ENCODE measurements at regions not wholly inside any gene's neighbourhood (a gene's known extent, or its start where the extent isn't known, plus 50 kb on each side); places are given as distances from the start of the nearest gene placed in this dataset.

DNA sequence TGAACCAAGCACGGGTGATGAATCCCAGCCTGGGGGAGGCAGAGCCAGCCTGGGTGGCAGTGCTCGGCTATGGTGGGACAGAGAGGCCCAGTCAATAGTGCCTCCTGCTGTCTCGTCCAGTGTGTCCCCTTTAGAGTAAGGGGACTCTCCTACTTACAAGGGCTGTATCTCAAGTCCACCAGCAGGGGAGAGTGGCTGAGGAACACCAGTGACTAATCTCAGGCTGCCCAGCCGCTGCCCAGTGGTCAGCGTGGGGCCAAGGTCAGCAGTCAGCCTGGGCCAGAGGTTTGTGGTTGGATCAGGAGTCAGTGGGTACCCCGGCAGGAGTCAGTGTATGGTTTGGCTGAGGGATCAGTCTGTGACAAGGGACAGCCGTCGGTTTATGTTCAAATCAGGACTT lies 109.2 kb upstream of the RUNX3 start:
- Histone ChIP-seq H3K27me3 (ENCODE audit: insufficient read depth, low read depth, low read length) (no peaks in the 10 kb centered on the region), H3K4me2 (ENCODE audit: low read length) (no peak overlapping the region), H4K20me1 (ENCODE audit: insufficient read depth) (no peaks in the 10 kb centered on the region), H2AFZ (ENCODE audit: low read depth, low read length) (no peak overlapping the region), H3F3A (ENCODE audit: insufficient read depth, low read length, poor library complexity, severe bottlenecking) (no peaks in the 10 kb centered on the region), H3K9me2 (ENCODE audit: insufficient read depth, low read length) (no peaks in the 10 kb centered on the region), H3K36me3 (ENCODE audit: insufficient read depth, low read length) (no peaks in the 10 kb centered on the region), H3K27ac (ENCODE audit: low read length) (no peak overlapping the region), H3K9me3 (ENCODE audit: low read length) (no peaks in the 10 kb centered on the region), H3K9ac (ENCODE audit: low read length) (no peak overlapping the region), H3K79me2 (replicated peaks; ENCODE audit: insufficient read depth, low read length) (no peaks in the 10 kb centered on the region), H3K4me3 (ENCODE audit: low read length) (no peak overlapping the region)
- TF ChIP-seq POLR2AphosphoS5 (IDR thresholded peaks at IDR 0.05) (no peak), CTCF (IDR thresholded peaks at IDR 0.05; ENCODE audit: poor library complexity, severe bottlenecking) (no peak), RAD21 (conservative IDR thresholded peaks at IDR 0.05) (no peak), EZH2 (IDR thresholded peaks at IDR 0.05; ENCODE audit: borderline replicate concordance, insufficient read depth, low read length, poor library complexity, severe bottlenecking) (no peak), SMC3 (conservative IDR thresholded peaks at IDR 0.05; ENCODE audit: poor library complexity) (no peak), TAF1 (IDR thresholded peaks at IDR 0.05; ENCODE audit: low read depth) (no peak), MXI1 (conservative IDR thresholded peaks at IDR 0.05; ENCODE audit: poor library complexity, severe bottlenecking) (no peak), REST (IDR thresholded peaks at IDR 0.05; ENCODE audit: borderline replicate concordance) (no peak), EP300 (conservative IDR thresholded peaks at IDR 0.05; ENCODE audit: poor library complexity, severe bottlenecking) (no peak)

DNA sequence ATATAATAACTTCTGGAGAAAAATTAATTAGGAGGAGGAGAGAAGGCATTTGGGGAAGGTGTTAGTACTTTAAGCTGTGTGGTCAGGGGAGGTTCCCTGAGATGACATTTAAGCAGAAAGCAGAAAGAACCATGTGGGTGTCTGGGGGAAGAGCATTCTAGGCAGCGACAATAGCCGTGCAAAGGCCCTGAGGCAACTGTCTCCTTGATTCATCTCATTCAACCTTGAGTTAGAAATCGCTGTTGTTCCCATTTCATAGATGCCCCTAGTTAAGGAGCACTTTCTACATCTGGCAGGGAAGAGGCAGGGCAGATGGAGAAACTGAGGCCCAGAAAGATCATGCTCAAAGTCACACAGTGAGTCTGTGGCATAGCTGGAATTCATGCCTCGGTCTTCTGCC lies 108.6 kb upstream of the RUNX3 start:
- Histone ChIP-seq H2AFZ (ENCODE audit: low read depth, low read length) (no peak overlapping the region), H3K79me2 (replicated peaks; ENCODE audit: insufficient read depth, low read length) (no peaks in the 10 kb centered on the region), H3K4me3 (ENCODE audit: low read length) (no peak overlapping the region), H3K36me3 (ENCODE audit: insufficient read depth, low read length) (no peaks in the 10 kb centered on the region), H3K9me2 (ENCODE audit: insufficient read depth, low read length) (no peaks in the 10 kb centered on the region), H3F3A (ENCODE audit: insufficient read depth, low read length, poor library complexity, severe bottlenecking) (no peaks in the 10 kb centered on the region), H3K9ac (ENCODE audit: low read length) (no peak overlapping the region), H3K4me2 (ENCODE audit: low read length) (no peak overlapping the region), H4K20me1 (ENCODE audit: insufficient read depth) (no peaks in the 10 kb centered on the region), H3K9me3 (ENCODE audit: low read length) (no peaks in the 10 kb centered on the region), H3K27me3 (ENCODE audit: insufficient read depth, low read depth, low read length) (no peaks in the 10 kb centered on the region), H3K27ac (ENCODE audit: low read length) (no peak overlapping the region)
- no peak for TF ChIP-seq MXI1 (conservative IDR thresholded peaks at IDR 0.05; ENCODE audit: poor library complexity, severe bottlenecking)
- TF ChIP-seq SMC3 (conservative IDR thresholded peaks at IDR 0.05; ENCODE audit: poor library complexity): no peak
